Activated CD8-positive, alpha-beta T cell treated with anti-CD3 and anti-CD28 coated beads for 36 hours (primary cell): ENCODE measurements at regions not wholly inside any gene's neighbourhood (a gene's known extent, or its start where the extent isn't known, plus 50 kb on each side); places are given as distances from the start of the nearest gene placed in this dataset.

Source experiments
- ATAC-seq: fragments of 200-7000 bp; cut with Tn5 transposase; one replicate; pipeline ENCODE4 v1.10.0; 2021; ENCODE audit warnings: mild to moderate bottlenecking, moderate library complexity
- CTCF ChIA-PET: fragments of 350-600 bp; sonication (Branson Sonifier 250); formaldehyde crosslinking; loops from one replicate; lab custom pipeline; 2021; ENCODE audit warnings: antibody characterized with exemption; lab: Charles Lee
- POLR2A ChIA-PET: fragments of 350-600 bp; sonication (Branson Sonifier 250); formaldehyde crosslinking; loops from one replicate; lab custom pipeline; 2021; ENCODE audit warnings: antibody characterized with exemption; lab: Charles Lee
- DNase-seq: peaks from one replicate; pipeline ENCODE4 v3.0.0-alpha.2; 2020
- H3K27ac Mint-ChIP-seq: one replicate; pipeline ENCODE4 v1.8.0; 2021; ENCODE audit warnings: mild to moderate bottlenecking, mixed read lengths
- H3K27me3 Mint-ChIP-seq: one replicate; pipeline ENCODE4 v1.8.0; 2021; ENCODE audit warnings: mixed read lengths
- H3K36me3 Mint-ChIP-seq: one replicate; pipeline ENCODE4 v1.8.0; 2021; ENCODE audit warnings: low read depth, mixed read lengths
- H3K4me1 Mint-ChIP-seq: one replicate; pipeline ENCODE4 v1.8.0; 2021; ENCODE audit warnings: low read depth, mixed read lengths
- H3K4me3 Mint-ChIP-seq: one replicate; pipeline ENCODE4 v1.8.0; 2021; ENCODE audit warnings: mild to moderate bottlenecking, moderate library complexity, mixed read lengths
- H3K9me3 Mint-ChIP-seq: one replicate; pipeline ENCODE4 v1.8.0; 2021; ENCODE audit warnings: mixed read lengths
- CTCF ChIP-seq: fragments of 200-600 bp; IDR thresholded peaks from one replicate; pipeline ENCODE4 v1.8.0; 2022; ENCODE audit warnings: antibody characterized with exemption, mild to moderate bottlenecking
- intact Hi-C: fragments of 100-400 bp; cut with micrococcal nuclease; formaldehyde crosslinking; loops from one replicate; pipeline ENCODE4 v1.10.0; 2022

GRCh38 chr4:32572366-32572765, 1852.2 kb downstream of the PCDH7 start:
- Mint-ChIP-seq H3K27me3 (no peaks in the 10 kb centered on the region), H3K36me3 (no peaks in the 10 kb centered on the region), H3K27ac (no peak overlapping the region), H3K4me1 (no peaks in the 10 kb centered on the region), H3K9me3 (peaks cover 9% of the 10 kb centered on the region), H3K4me3 (no peak overlapping the region)
- ChIA-PET POLR2A (no interaction called here), CTCF (no interaction called here)
- no peak for TF ChIP-seq CTCF
- intact Hi-C loops = no loop called here
- ATAC-seq (no peak), DNase-seq (no peak)

DNA sequence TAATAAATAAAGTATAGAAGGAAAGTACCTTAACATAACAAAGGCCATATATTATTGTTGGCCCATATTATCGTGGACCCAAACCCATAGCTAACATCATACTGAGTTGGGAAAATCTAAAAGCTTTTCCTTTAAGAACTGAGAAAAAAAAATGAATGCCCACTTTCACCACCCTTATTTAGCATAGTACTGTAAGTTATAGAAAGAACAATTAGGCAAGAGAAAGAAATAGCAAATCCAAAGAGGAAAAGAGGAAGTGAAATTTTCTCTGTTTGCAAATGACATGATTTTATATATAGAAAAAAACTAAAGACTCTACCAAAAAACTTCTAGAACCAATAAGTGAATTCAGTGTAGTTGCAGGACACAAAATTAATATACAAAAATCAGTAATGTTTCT, 1854.6 kb downstream of the PCDH7 start:
- no peak for ATAC-seq
- CTCF ChIA-PET = no interaction called here
- DNase-seq = no peak
- no peak overlapping the region for H3K27ac Mint-ChIP-seq
- POLR2A ChIA-PET = no interaction called here
- H3K9me3 Mint-ChIP-seq = peaks cover 9% of the 10 kb centered on the region
- H3K4me1 Mint-ChIP-seq = no peaks in the 10 kb centered on the region
- no peaks in the 10 kb centered on the region for H3K27me3 Mint-ChIP-seq
- intact Hi-C loops = no loop called here
- no peak overlapping the region for H3K4me3 Mint-ChIP-seq
- no peaks in the 10 kb centered on the region for H3K36me3 Mint-ChIP-seq
- no peak for TF ChIP-seq CTCF

- Mint-ChIP-seq H3K36me3 (no peaks in the 10 kb centered on the region), H3K9me3 (peaks cover 15% of the 10 kb centered on the region), H3K4me1 (no peaks in the 10 kb centered on the region), H3K4me3 (no peak overlapping the region), H3K27me3 (no peaks in the 10 kb centered on the region), H3K27ac (no peak overlapping the region)
- no peak for TF ChIP-seq CTCF
- POLR2A ChIA-PET = no interaction called here
- DNase-seq (no peak), ATAC-seq (no peak)
- CTCF ChIA-PET = no interaction called here
- intact Hi-C loops = no loop called here
These were observed 1868.9 kb downstream of the PCDH7 start for GRCh38 chr4:32589097-32589496.

DNA sequence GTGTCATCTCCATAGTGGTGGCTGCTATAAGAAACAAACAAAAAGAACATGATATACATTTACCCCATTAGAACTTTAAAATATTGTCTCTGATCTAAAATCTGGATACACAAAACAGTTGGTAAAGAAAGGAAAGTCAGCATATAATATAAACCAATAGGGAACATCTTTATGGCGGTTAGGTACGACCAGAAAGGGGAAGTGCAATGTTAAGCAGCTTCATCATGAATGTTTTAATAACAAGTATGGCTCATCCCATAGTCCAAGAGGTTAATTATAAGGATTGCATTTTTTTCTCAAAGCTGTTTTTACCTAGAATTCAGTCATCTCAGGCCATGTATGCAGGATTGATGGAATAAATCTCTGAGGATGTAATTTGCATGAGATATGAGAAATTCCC, 1869.7 kb downstream of the PCDH7 start:
- no peak overlapping the region for H3K4me3 Mint-ChIP-seq
- CTCF ChIA-PET = no interaction called here
- no peaks in the 10 kb centered on the region for H3K4me1 Mint-ChIP-seq
- H3K9me3 Mint-ChIP-seq = peaks cover 11% of the 10 kb centered on the region
- no peak for TF ChIP-seq CTCF
- H3K36me3 Mint-ChIP-seq = no peaks in the 10 kb centered on the region
- H3K27me3 Mint-ChIP-seq = no peaks in the 10 kb centered on the region
- DNase-seq = no peak
- POLR2A ChIA-PET = no interaction called here
- H3K27ac Mint-ChIP-seq = no peak overlapping the region
- intact Hi-C loops = no loop called here
- no peak for ATAC-seq

DNA sequence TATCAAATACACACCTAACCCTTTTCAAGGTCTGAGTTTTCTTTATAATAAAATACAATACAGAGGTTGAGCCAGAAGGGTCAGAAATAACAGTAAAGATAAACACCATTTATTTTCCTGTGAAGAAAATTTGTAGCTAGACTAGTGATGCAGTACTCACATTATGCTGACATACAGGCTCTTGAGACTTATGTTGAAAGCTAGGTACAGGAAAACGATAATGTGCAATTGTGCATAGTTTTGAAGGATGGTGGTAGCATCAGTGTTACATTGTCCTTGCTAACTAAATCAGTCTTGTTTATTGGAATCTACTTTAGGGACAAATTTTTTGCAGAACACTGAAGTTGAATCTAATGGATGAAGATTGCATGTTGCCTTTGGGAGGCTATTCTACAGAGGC, 1877.2 kb downstream of the PCDH7 start:
- Mint-ChIP-seq H3K4me1 (no peaks in the 10 kb centered on the region), H3K4me3 (no peak overlapping the region), H3K27me3 (no peaks in the 10 kb centered on the region), H3K36me3 (no peaks in the 10 kb centered on the region), H3K9me3 (peaks cover 5% of the 10 kb centered on the region), H3K27ac (no peak overlapping the region)
- ATAC-seq = no peak
- no peak for DNase-seq
- CTCF ChIA-PET = no interaction called here
- intact Hi-C loops = no loop called here
- TF ChIP-seq CTCF = no peak
- POLR2A ChIA-PET = no interaction called here
